Left ventricle myocardium inferior (tissue), 1 donor: ENCODE measurements at regions not wholly inside any gene's neighbourhood (a gene's known extent, or its start where the extent isn't known, plus 50 kb on each side); places are given as distances from the start of the nearest gene placed in this dataset.

Source experiments
- DNase-seq: peaks from one replicate; pipeline ENCODE4 v3.0.0-alpha.2; 2020
- H3K27ac ChIP-seq: fragments of 200-600 bp; replicated peaks from 2 replicates; pipeline ENCODE4 v1.8.0; 2021
- H3K27me3 ChIP-seq: fragments of 200-600 bp; 2 replicates; pipeline ENCODE4 v1.8.0; 2021; ENCODE audit warnings: low read depth
- H3K36me3 ChIP-seq: fragments of 200-600 bp; 2 replicates; pipeline ENCODE4 v1.8.0; 2021
- H3K4me1 ChIP-seq: fragments of 200-600 bp; 2 replicates; pipeline ENCODE4 v1.8.0; 2021
- H3K4me3 ChIP-seq: fragments of 200-600 bp; 2 replicates; pipeline ENCODE4 v1.8.0; 2021; ENCODE audit warnings: mild to moderate bottlenecking, moderate library complexity
- H3K9me3 ChIP-seq: fragments of 200-600 bp; replicated peaks from 2 replicates; pipeline ENCODE4 v1.8.0; 2021
- intact Hi-C: fragments of 100-400 bp; cut with micrococcal nuclease; formaldehyde crosslinking; loops from one replicate; pipeline ENCODE4 v1.11.0; 2022
- TF ChIP-seq, protein P1 (sequence below): fragments of 200-600 bp; IDR thresholded peaks from 2 replicates; pipeline ENCODE4 v1.8.0; 2021; ENCODE audit warnings: antibody characterized with exemption, mild to moderate bottlenecking, borderline replicate concordance
- donor health status: DM: no; HTN: yes; CAD: no; lungs with severe emphysema.

DNA sequence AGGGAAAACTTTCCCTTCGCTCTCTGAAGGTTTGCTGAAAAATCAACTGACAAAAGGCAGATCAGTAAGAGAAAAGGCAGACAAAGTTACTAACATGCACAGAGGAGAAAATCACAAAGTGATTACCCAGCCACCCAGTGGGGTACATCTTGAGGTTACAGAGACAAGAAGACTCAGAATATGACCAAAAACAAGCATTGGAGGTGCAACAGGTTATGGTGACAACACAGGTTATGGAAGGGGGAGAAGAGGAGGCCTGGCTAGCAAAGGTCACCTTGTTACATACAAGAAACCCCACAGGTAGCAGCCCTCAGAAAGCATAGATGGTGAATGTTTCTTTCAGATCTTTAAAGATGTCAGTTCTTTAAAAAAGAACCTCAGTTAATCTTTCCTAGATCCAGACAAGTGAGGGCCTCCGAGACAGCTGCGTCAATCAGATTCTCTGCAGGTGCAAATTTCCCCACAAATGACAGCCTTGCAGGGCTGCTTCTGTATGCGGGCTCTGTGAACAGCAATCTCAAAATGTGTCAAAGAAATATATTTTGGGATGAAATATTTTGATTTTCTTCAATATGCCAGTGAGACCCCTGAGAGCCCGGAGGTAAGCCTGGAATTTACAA lies 207.6 kb upstream of the RAB4A start:
- no peaks in the 10 kb centered on the region for H3K9me3 ChIP-seq
- DNase-seq = no peak
- TF ChIP-seq, protein P1, sequence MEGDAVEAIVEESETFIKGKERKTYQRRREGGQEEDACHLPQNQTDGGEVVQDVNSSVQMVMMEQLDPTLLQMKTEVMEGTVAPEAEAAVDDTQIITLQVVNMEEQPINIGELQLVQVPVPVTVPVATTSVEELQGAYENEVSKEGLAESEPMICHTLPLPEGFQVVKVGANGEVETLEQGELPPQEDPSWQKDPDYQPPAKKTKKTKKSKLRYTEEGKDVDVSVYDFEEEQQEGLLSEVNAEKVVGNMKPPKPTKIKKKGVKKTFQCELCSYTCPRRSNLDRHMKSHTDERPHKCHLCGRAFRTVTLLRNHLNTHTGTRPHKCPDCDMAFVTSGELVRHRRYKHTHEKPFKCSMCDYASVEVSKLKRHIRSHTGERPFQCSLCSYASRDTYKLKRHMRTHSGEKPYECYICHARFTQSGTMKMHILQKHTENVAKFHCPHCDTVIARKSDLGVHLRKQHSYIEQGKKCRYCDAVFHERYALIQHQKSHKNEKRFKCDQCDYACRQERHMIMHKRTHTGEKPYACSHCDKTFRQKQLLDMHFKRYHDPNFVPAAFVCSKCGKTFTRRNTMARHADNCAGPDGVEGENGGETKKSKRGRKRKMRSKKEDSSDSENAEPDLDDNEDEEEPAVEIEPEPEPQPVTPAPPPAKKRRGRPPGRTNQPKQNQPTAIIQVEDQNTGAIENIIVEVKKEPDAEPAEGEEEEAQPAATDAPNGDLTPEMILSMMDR = no peak
- no peaks in the 10 kb centered on the region for H3K36me3 ChIP-seq
- H3K4me3 ChIP-seq = no peak overlapping the region
- no peaks in the 10 kb centered on the region for H3K27me3 ChIP-seq
- H3K4me1 ChIP-seq = peaks cover 57% of the 10 kb centered on the region
- intact Hi-C loops = no loop called here
- no peak overlapping the region for H3K27ac ChIP-seq

DNA sequence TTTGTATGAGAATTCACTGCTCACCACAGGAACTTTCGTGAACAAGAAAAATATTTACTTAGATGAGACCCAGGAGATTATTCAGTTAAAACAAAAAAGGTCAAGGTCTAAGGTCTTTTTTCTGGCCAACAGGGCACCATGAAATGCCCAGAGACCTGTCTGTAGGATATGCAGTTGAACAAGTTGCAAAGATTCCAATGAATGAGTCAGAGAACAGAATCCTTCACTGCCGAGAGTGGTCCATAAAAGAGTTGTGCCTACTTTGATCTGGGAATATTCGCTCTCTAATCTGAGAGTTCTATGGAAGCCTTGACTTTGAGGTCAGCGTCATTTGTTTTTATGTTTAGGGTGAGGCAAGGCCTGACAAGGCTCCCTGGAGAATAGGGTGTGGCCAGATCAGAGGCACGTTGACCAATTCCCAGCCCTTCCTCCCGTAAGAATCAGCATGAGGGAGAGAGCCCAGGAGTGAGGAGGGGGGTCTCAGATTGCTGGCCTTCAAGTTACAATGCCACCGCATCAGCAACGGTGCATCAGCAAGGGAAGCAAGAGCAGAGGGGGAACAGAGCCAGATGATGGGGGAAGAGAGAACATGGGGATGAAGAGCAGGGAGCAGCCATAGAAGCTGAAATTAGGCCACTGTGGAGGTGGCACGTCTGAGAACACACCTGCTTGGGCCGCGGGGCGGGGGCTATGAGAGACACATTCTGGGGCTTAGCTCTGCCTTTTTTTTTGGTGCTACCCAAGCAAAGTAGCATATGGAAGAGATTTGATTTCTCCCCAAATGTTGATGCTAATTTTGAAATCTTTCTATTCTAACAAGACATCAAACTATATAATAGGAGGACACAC lies 206.4 kb upstream of the RAB4A start:
- no peak for DNase-seq
- H3K27me3 ChIP-seq = no peaks in the 10 kb centered on the region
- H3K9me3 ChIP-seq = no peaks in the 10 kb centered on the region
- no peak overlapping the region for H3K4me3 ChIP-seq
- intact Hi-C loops = no loop called here
- H3K4me1 ChIP-seq = peaks cover 51% of the 10 kb centered on the region
- TF ChIP-seq, protein P1 = no peak
- no peaks in the 10 kb centered on the region for H3K36me3 ChIP-seq
- H3K27ac ChIP-seq = no peak overlapping the region

DNA sequence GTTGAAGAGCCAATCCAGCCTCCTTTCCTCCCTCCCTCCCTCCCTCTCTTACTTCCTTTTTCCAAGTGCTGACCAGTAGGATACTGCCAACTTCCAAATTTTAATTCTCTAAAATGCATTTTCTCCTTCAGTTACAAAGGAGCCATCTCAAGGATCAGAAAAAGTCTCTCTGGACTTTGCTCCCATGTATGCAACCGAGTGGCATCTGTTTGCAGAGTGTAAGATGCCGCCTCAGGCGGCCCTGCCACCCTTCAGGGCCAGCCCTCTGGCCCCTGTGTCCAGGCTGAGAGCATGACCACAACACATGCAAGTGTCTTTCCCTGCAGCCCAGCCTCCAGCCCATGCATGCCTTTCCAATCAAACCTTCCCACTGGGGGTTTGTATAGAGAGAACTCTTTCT lies 205.3 kb upstream of the RAB4A start:
- Histone ChIP-seq H3K27me3 (no peaks in the 10 kb centered on the region), H3K4me1 (peaks cover 52% of the 10 kb centered on the region), H3K27ac (no peak overlapping the region), H3K9me3 (no peaks in the 10 kb centered on the region), H3K4me3 (no peak overlapping the region), H3K36me3 (no peaks in the 10 kb centered on the region)
- no peak for DNase-seq
- intact Hi-C loops = no loop called here
- TF ChIP-seq, protein P1 = no peak

DNA sequence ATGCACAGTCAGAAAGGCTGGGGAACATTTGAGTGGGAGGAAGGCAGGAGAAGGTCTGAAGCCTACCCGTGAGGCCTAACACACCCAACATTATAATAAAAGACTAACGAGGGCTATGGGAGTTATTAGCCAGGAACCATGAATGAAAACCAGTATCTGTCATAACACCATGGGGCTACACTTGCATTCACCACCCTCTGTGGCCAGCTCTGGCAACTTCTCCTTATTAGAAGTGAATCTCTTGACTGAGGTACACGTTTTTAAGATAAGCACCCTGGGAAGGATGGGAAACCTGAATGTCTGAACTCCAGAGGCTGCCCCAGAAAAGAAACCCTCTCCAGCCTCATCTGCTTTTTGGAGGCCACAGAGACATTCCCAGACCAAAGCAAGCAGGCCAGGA lies 204.3 kb upstream of the RAB4A start:
- no peak overlapping the region for H3K27ac ChIP-seq
- TF ChIP-seq, protein P1 = no peak
- no peaks in the 10 kb centered on the region for H3K9me3 ChIP-seq
- H3K4me3 ChIP-seq = no peak overlapping the region
- intact Hi-C loops = no loop called here
- no peaks in the 10 kb centered on the region for H3K27me3 ChIP-seq
- DNase-seq = no peak
- H3K4me1 ChIP-seq = peaks cover 59% of the 10 kb centered on the region
- no peaks in the 10 kb centered on the region for H3K36me3 ChIP-seq

DNA sequence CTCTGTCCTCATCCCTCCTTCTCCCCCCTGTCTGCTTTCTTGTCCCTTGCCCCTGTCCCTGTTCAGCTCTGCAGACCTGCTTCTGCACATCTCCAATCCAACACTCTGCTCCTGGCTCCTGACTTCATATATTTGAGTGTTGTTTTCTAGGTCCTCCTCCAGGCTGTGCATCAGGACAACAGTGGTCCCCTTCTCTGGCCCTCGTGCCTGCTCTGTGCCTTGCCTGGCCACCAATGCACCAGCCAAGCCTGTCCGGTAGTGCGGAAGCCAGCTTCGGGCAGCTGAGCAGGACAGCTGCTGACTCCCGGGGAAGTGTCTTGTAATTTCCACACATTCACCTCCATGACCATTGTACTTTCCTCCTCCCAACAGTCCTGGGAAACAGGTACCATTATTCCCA lies 203.4 kb upstream of the RAB4A start:
- Histone ChIP-seq H3K9me3 (no peaks in the 10 kb centered on the region), H3K4me1 (peaks cover 51% of the 10 kb centered on the region), H3K27me3 (no peaks in the 10 kb centered on the region), H3K4me3 (no peak overlapping the region), H3K27ac (no peak overlapping the region), H3K36me3 (no peaks in the 10 kb centered on the region)
- DNase-seq = no peak
- TF ChIP-seq, protein P1 = no peak
- intact Hi-C loops = no loop called here
